ENCODE measurements at regions not wholly inside any gene's neighbourhood (a gene's known extent, or its start where the extent isn't known, plus 50 kb on each side); places are given as distances from the start of the nearest gene placed in this dataset.
"Not testable (repeated sequence)": the region's sequence is repeated elsewhere in the genome, so short reads cannot be mapped to it uniquely, and the experiment has no call there.

- TF ChIP-seq POLR2A (IDR thresholded peaks at IDR 0.05; ENCODE audit: low read depth, low read length); GATA2 (IDR thresholded peaks at IDR 0.05; ENCODE audit: insufficient read depth, insufficient read length, low read depth, low read length): not testable (repeated sequence)
- TF ChIP-seq, protein P1, sequence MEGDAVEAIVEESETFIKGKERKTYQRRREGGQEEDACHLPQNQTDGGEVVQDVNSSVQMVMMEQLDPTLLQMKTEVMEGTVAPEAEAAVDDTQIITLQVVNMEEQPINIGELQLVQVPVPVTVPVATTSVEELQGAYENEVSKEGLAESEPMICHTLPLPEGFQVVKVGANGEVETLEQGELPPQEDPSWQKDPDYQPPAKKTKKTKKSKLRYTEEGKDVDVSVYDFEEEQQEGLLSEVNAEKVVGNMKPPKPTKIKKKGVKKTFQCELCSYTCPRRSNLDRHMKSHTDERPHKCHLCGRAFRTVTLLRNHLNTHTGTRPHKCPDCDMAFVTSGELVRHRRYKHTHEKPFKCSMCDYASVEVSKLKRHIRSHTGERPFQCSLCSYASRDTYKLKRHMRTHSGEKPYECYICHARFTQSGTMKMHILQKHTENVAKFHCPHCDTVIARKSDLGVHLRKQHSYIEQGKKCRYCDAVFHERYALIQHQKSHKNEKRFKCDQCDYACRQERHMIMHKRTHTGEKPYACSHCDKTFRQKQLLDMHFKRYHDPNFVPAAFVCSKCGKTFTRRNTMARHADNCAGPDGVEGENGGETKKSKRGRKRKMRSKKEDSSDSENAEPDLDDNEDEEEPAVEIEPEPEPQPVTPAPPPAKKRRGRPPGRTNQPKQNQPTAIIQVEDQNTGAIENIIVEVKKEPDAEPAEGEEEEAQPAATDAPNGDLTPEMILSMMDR (IDR thresholded peaks at IDR 0.05; ENCODE audit: extremely low read depth in 1 of 2, insufficient read depth in 1 of 2, low read depth in 1 of 2, low read length in 2 of 2): not testable (repeated sequence)
- TF ChIP-seq, protein P2, sequence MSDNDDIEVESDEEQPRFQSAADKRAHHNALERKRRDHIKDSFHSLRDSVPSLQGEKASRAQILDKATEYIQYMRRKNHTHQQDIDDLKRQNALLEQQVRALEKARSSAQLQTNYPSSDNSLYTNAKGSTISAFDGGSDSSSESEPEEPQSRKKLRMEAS (IDR thresholded peaks at IDR 0.05; ENCODE audit: insufficient read depth, insufficient read length): not testable (repeated sequence)
These were observed 58.7 kb upstream of the NBPF8 start for GRCh38 chr1:120356170-120356569.
